T-helper 1 cell treated with Interleukin-12 subunit alpha and Interleukin-12 subunit beta and Interleukin-4 antibody, amounts not matched to agents 30 μg/mL and 1 μg/mL, for 36 hours (primary cell): ENCODE measurements at regions not wholly inside any gene's neighbourhood (a gene's known extent, or its start where the extent isn't known, plus 50 kb on each side); places are given as distances from the start of the nearest gene placed in this dataset.

Experiments used
- H3K27ac Mint-ChIP-seq: one replicate; pipeline ENCODE4 v1.8.0; 2021; ENCODE audit warnings: mild to moderate bottlenecking, mixed read lengths
- H3K27me3 Mint-ChIP-seq: one replicate; pipeline ENCODE4 v1.8.0; 2021; ENCODE audit warnings: low read depth, mixed read lengths
- H3K36me3 Mint-ChIP-seq: one replicate; pipeline ENCODE4 v1.8.0; 2021; ENCODE audit warnings: low read depth, mixed read lengths
- H3K4me1 Mint-ChIP-seq: one replicate; pipeline ENCODE4 v1.8.0; 2021; ENCODE audit warnings: low read depth, mixed read lengths
- H3K4me3 Mint-ChIP-seq: one replicate; pipeline ENCODE4 v1.8.0; 2021; ENCODE audit warnings: mild to moderate bottlenecking, moderate library complexity, mixed read lengths
- H3K9me3 Mint-ChIP-seq: one replicate; pipeline ENCODE4 v1.8.0; 2021; ENCODE audit warnings: mixed read lengths

DNA sequence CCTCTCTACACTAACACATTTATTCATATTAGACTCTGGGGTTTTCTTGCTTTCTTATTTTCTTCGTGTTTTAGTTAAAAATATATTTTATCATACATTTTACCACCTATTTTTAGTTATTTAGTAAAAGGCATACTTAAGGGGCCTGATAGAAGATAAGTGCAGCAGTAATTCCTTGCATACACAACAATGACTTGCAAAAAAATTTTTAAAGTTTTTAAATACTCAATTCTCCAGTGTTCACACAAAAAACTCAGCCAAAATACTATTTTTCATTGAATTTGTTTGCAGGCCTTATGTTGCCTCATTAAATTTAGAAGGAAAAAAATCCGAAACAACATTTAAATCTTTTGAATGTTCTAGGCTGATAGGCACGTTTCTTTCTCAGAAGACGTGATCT, 2431.7 kb downstream of the PCDH9 start:
- Mint-ChIP-seq H3K36me3 (no peaks in the 10 kb centered on the region), H3K27me3 (no peaks in the 10 kb centered on the region), H3K27ac (no peak overlapping the region), H3K4me3 (no peak overlapping the region), H3K9me3 (peaks cover 16% of the 10 kb centered on the region), H3K4me1 (no peaks in the 10 kb centered on the region)

DNA sequence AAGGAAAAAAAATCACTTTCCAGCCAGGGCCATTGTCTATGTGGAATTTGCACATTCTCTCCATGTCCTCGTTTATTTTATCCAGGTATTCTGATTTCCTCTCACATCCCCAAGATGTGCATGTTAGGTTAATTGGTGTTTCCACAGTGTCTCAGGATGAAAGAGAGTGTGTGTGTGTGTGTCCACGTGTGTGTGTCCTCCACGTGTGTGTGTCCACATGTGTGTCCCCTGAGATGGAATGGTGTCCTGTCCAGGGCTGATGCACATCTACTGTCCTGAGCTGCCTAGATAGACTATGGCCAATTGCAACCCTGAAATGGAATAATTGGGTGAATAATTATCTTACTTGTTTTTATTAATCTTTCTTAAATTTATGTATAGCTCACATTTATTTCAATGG, 2436.5 kb downstream of the PCDH9 start:
- Mint-ChIP-seq H3K27me3 (no peaks in the 10 kb centered on the region), H3K9me3 (peaks cover 32% of the 10 kb centered on the region), H3K4me1 (no peaks in the 10 kb centered on the region), H3K4me3 (no peak overlapping the region), H3K27ac (no peak overlapping the region), H3K36me3 (no peaks in the 10 kb centered on the region)

DNA sequence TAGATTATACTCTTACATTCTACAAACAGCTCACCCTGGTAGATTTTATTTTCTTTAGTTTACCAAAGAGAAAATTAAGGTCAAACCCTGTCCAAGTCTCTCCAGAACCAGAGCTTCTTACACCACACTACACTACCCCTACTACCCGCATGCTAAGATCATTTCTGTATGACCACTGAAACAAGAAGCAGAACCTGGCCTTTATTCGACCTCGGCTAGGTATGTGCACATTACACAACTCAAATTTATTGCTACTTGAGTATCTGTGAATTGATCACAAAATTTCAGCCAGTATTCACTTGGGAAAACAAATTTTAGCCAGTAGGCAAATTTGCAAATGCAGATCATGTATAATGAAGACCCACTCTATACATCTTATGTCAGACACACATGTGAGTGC, 2437.0 kb downstream of the PCDH9 start:
- Mint-ChIP-seq H3K4me1 (no peaks in the 10 kb centered on the region), H3K36me3 (no peaks in the 10 kb centered on the region), H3K27ac (no peak overlapping the region), H3K4me3 (no peak overlapping the region), H3K9me3 (peaks cover 32% of the 10 kb centered on the region), H3K27me3 (no peaks in the 10 kb centered on the region)

DNA sequence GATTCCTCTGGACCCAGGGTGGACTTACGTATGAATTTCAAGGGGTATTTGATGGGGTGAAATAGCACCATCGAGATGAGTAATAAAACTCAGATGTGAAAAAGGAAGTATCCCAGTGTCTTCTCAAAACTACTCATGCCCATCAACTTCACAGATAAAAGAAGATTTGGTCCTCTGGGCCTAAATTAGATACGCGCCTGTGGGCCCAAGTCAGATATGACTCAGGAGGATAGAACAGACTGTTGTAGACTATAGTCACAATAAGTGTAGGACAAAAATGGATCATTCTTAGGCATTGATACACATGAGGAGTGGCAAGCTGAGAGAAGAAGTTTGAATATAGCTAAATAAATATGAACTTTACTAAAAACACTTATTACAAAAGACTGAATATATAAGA, 2438.8 kb downstream of the PCDH9 start:
- H3K9me3 Mint-ChIP-seq, result peaks cover 32% of the 10 kb centered on the region
- no peak overlapping the region for H3K4me3 Mint-ChIP-seq
- H3K4me1 Mint-ChIP-seq, result no peaks in the 10 kb centered on the region
- no peaks in the 10 kb centered on the region for H3K27me3 Mint-ChIP-seq
- H3K36me3 Mint-ChIP-seq, result no peaks in the 10 kb centered on the region
- H3K27ac Mint-ChIP-seq, result no peak overlapping the region

DNA sequence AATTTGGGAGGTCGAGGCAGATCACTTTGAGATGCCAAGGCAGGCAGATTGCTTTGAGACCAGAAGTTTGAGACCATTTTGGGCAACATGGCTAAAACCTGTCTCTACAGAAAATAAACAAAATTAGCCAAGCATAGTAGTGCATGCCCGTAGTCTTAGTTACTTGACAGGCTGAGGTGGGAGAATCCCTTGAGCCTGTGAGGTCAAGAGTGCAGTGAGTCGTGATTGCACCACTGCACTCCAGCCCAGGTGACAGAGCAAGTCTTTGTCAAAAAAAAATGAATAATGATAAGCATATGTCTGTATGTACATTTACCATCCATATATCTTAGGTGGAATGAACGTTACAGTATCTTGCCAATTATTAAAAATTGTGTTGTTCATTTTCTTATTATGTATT, 2447.7 kb downstream of the PCDH9 start:
- H3K4me1 Mint-ChIP-seq, result no peaks in the 10 kb centered on the region
- peaks cover 24% of the 10 kb centered on the region for H3K9me3 Mint-ChIP-seq
- H3K27me3 Mint-ChIP-seq, result no peaks in the 10 kb centered on the region
- no peaks in the 10 kb centered on the region for H3K36me3 Mint-ChIP-seq
- no peak overlapping the region for H3K27ac Mint-ChIP-seq
- H3K4me3 Mint-ChIP-seq, result no peak overlapping the region

DNA sequence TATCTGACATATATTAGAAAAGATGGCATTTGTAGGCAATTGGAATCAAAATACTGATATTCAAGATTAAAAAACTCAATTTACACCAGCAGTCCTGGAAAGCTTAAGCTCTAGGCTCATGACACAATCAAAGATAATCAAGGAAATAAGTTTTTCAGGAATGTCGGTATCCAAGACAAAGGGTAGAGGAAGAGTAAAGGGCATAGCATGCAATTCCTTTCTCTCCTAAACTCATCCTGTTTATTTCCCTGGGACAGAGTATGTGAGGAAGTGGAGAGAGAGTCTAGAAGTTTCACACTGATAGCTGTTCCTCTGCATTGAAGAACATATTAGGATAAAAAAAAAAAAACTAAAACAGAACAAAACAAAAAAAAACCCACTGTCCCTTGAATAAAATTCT, 2452.1 kb downstream of the PCDH9 start:
- Mint-ChIP-seq H3K27ac (no peak overlapping the region), H3K36me3 (no peaks in the 10 kb centered on the region), H3K27me3 (no peaks in the 10 kb centered on the region), H3K4me3 (no peak overlapping the region), H3K9me3 (peaks cover 18% of the 10 kb centered on the region), H3K4me1 (no peaks in the 10 kb centered on the region)

DNA sequence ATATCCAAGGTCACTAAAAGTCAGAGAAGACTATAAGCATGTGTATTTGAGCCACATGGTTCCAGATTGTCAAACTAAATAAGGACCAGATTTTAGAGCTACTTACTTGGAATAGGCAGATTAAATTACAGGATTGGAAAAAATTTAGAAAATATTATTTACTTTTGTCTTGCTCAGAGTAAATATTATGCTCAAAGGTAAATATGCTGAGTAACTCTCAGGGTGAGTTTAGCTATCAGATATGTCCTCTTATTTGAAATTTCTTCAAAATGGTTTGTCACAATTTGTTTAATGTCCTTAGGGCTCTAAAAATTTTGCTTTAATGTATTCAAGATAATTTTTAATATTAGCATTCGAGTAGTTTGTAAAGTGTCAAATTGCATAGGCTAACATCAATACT, 2455.2 kb downstream of the PCDH9 start:
- no peak overlapping the region for H3K4me3 Mint-ChIP-seq
- no peak overlapping the region for H3K27ac Mint-ChIP-seq
- H3K9me3 Mint-ChIP-seq, result peaks cover 19% of the 10 kb centered on the region
- H3K4me1 Mint-ChIP-seq, result no peaks in the 10 kb centered on the region
- no peaks in the 10 kb centered on the region for H3K36me3 Mint-ChIP-seq
- H3K27me3 Mint-ChIP-seq, result no peaks in the 10 kb centered on the region

DNA sequence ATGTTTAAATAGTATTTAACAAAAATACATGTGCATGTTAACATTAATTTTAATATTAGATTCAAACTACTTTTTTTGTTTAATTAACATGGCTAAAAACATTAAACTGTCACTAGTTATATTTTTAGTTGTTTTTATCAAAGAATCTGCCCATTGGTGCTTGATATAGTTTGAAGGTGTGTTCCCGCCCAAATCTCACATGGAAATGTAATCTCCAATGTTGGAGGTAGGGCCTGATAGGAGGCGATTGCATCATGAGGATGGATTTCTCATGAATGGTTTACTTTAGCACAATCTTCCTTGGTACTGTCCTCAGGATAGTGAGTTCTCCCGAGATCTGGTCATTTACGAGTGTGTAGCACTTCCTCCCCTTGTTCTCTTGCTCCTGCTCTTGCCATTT, 2459.4 kb downstream of the PCDH9 start:
- Mint-ChIP-seq H3K27ac (no peak overlapping the region), H3K9me3 (peaks cover 12% of the 10 kb centered on the region), H3K4me3 (no peak overlapping the region), H3K36me3 (no peaks in the 10 kb centered on the region), H3K4me1 (no peaks in the 10 kb centered on the region), H3K27me3 (no peaks in the 10 kb centered on the region)

DNA sequence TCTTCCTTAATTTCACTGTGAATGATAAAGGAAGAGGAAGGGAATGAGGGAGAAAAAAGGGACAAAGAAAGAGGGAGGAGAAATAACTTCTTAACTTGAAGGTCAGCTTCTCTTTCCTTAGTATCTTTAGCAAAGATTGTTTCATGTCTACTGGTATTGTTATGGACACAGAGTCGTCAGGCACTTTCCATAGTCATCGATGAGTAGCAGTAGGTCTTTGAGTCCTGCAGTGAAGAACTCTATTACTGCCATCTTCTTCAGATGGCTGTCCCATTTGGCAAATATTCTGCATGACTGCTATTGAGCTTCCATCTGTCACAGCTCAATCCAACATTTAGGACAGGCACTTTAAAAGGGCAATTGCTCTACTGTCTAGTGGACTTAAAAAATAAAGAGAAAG, 2463.1 kb downstream of the PCDH9 start:
- no peaks in the 10 kb centered on the region for H3K27me3 Mint-ChIP-seq
- H3K9me3 Mint-ChIP-seq, result peaks cover 9% of the 10 kb centered on the region
- no peak overlapping the region for H3K4me3 Mint-ChIP-seq
- H3K4me1 Mint-ChIP-seq, result no peaks in the 10 kb centered on the region
- H3K36me3 Mint-ChIP-seq, result no peaks in the 10 kb centered on the region
- H3K27ac Mint-ChIP-seq, result no peak overlapping the region

DNA sequence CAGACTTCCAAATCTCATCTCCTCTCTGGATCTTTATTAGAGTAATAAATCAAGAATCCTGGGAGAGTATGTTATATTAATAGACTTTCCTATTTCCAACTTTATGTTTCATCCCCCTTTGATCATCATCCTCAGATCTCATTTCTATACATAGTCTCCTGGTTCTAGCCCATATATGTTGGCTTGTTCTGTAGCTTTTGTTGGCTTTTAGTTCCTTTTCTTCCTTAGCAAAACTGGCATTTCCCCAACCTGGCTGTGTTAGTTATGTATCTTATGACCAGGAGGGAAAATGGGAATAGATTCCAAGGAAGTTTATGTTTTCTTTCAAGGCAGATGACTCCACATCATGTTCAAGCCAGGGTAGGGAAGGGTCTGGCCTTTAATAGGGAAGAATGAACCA, 2464.5 kb downstream of the PCDH9 start:
- H3K27me3 Mint-ChIP-seq, result no peaks in the 10 kb centered on the region
- H3K4me3 Mint-ChIP-seq, result no peak overlapping the region
- H3K9me3 Mint-ChIP-seq, result peaks cover 13% of the 10 kb centered on the region
- no peaks in the 10 kb centered on the region for H3K4me1 Mint-ChIP-seq
- no peak overlapping the region for H3K27ac Mint-ChIP-seq
- H3K36me3 Mint-ChIP-seq, result no peaks in the 10 kb centered on the region

DNA sequence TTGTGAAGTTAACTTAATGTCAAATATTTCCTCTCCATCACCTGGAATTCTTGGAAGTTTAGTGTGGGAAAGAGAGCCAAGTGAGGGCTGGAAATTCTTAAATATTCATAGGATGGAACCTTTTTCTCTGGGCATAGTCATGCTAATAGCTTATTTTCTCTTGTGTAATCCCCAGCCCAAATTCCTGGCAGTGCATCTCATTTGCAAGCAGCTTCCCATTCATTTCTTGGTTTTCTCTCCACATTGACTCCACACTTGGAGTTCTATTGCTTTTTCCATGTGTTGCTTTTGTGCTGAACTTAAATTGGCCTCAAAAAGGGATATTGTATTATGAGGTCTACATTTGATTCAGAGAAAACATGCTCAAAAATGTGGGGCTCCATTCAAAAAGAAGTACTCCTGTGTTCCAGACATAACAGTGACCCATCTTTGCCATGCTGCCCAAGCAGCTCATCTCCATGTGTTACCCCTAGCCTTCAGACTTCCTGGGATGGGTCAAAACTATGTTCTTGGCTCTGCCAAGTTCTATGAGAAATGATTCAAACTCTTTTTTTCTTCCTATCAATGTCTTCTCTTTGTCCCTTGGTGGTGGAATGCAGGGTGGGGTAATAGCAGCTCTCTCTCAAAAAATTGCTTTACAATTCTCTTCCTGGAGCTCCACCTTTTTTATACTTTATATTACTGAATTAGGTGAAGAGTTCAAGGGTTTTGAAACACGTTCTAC, 2471.5 kb downstream of the PCDH9 start:
- H3K4me3 Mint-ChIP-seq, result no peak overlapping the region

DNA sequence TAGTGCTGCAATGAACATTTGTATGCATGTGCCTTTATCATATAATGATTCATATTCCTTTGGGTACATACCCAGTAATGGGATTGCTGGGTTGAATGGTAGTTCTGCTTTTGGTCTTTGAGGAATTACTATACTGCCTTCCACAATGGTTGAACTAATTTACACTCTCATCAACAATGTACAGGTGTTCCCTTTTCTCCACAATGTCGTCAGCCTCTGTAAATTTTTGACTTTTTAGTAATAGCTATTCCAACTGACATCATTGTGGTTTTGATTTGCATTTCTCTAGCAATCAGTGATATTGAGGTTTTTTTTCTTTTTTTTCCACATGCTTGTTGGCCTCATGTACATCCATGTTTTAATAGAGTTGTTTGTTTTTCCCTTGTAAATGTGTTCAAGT, 2473.5 kb downstream of the PCDH9 start:
- Mint-ChIP-seq H3K9me3 (peaks cover 15% of the 10 kb centered on the region), H3K4me3 (no peak overlapping the region), H3K36me3 (no peaks in the 10 kb centered on the region), H3K4me1 (no peaks in the 10 kb centered on the region), H3K27ac (no peak overlapping the region), H3K27me3 (no peaks in the 10 kb centered on the region)

More for the DNA sequence above, 2471.5 kb downstream of the PCDH9 start:
- H3K27ac Mint-ChIP-seq, result no peak overlapping the region
- H3K27me3 Mint-ChIP-seq, result no peaks in the 10 kb centered on the region
- H3K4me1 Mint-ChIP-seq, result no peaks in the 10 kb centered on the region
- no peaks in the 10 kb centered on the region for H3K36me3 Mint-ChIP-seq
- peaks cover 19% of the 10 kb centered on the region for H3K9me3 Mint-ChIP-seq

DNA sequence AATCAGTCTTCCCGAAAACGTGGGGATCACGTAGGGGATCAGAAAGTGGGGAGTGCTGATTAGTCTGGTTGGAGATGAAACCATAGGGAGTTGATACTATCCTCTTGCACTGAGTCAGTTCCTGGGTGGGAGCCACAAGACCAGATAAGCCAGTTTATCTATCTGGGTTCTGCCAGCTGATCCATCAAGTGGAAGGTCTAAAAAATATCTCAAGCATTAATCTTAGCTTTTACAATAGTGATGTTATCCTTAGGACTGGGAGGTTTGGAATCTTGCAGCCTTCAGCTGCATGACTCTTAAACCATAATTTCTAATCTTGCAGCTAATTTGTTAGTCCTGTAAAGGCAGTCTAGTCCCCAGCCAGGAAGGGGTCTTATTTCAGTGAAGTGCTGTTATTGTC, 2474.2 kb downstream of the PCDH9 start:
- Mint-ChIP-seq H3K27me3 (no peaks in the 10 kb centered on the region), H3K9me3 (peaks cover 13% of the 10 kb centered on the region), H3K4me1 (no peaks in the 10 kb centered on the region), H3K36me3 (no peaks in the 10 kb centered on the region), H3K4me3 (no peak overlapping the region), H3K27ac (no peak overlapping the region)

DNA sequence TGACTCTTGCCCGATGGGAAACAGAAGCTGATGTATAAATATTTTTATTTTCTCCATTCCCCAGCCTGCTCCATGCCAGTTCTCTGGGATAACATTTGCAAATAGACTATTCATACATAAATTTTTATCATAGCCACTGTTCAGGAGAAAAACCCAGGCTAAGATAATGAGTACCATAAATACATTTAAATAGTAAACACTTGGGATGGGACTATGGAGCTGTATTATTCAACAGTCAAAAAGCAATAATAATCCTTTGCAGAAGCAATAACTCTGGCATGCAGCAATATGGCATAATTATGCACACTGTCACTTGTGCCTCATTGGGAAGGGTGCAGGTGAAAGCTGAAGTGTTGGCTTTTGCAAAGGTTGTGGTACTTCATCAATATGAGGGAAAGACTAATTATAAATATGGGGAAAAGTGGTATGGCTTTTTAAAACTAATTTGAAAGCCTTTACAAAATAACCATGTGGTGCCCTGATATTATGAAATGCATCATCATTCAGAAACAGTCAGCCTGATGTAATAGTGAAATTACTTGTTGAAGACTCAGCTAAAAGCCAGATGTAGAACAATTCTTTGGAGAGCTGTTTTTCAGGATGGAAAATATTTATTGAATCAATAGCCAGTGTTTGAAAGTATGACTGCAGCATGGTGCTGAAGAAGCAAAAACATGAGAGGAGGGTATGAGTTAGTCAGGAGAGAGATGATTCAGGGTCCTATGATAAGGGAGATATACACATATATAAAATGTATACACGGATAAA, 2476.7 kb downstream of the PCDH9 start:
- H3K4me3 Mint-ChIP-seq, result no peak overlapping the region
- H3K4me1 Mint-ChIP-seq, result no peaks in the 10 kb centered on the region
- H3K9me3 Mint-ChIP-seq, result peaks cover 7% of the 10 kb centered on the region
- H3K27me3 Mint-ChIP-seq, result no peaks in the 10 kb centered on the region
- no peaks in the 10 kb centered on the region for H3K36me3 Mint-ChIP-seq
- no peak overlapping the region for H3K27ac Mint-ChIP-seq

DNA sequence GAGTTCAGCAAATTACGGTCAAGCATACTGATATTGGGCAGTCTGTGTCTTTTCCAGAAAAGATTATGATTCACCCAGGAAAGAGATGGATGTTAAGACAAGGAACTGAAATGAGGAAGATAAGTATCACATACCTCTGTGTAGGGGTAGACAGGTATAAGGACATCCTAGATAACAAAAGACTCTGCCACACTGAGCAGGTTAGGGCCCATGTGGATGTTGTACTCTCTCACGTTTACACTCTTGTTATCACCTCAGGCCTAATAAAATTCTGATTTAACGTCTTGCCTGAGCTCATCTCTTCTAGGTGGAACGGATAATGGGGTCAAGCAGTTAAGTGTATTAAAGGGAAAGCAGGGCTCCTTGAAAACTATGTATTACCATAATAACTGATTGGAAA, 2480.8 kb downstream of the PCDH9 start:
- H3K9me3 Mint-ChIP-seq, result peaks cover 8% of the 10 kb centered on the region
- no peaks in the 10 kb centered on the region for H3K4me1 Mint-ChIP-seq
- H3K4me3 Mint-ChIP-seq, result no peak overlapping the region
- no peaks in the 10 kb centered on the region for H3K27me3 Mint-ChIP-seq
- H3K27ac Mint-ChIP-seq, result no peak overlapping the region
- no peaks in the 10 kb centered on the region for H3K36me3 Mint-ChIP-seq
